RWPE1 (cell line): ENCODE measurements at regions not wholly inside any gene's neighbourhood (a gene's known extent, or its start where the extent isn't known, plus 50 kb on each side); places are given as distances from the start of the nearest gene placed in this dataset.

ENCODE experiments used
- CTCF ChIA-PET: fragments of 350-600 bp; sonication (Branson Sonifier 250); formaldehyde crosslinking; extraction: SDS; loops from one replicate; lab custom pipeline; 2021; lab: Yijun Ruan, JAX
- POLR2A ChIA-PET: fragments of 400-600 bp; formaldehyde crosslinking; extraction: SDS; loops from one replicate; lab custom pipeline; 2020; ENCODE audit warnings: antibody characterized with exemption; ENCODE audit not compliant: low non-redundant PET; lab: Yijun Ruan, JAX
- DNase-seq: peaks from one replicate; pipeline ENCODE4 v3.0.0; 2012; ENCODE audit warnings: low spot score
- H3K27ac ChIP-seq: fragments of 450-650 bp; 2 replicates; pipeline ENCODE4 v1.5.1; 2017
- CTCF ChIP-seq: fragments of 450-650 bp; conservative IDR thresholded peaks from 2 replicates; pipeline ENCODE4 v1.5.1; 2017; ENCODE audit warnings: low read depth, mild to moderate bottlenecking

GRCh38 chr4:54567327-54567726 lies 90.4 kb upstream of the KIT start:
- TF ChIP-seq CTCF, result no peak
- ChIA-PET POLR2A (no interaction called here), CTCF (no interaction called here)
- no peak for DNase-seq
- no peak overlapping the region for H3K27ac ChIP-seq

- no peak for TF ChIP-seq CTCF
- DNase-seq, result peak; percentile 65
- ChIA-PET CTCF (no interaction called here), POLR2A (no interaction called here)
- peak overlapping the region; percentile 76 for H3K27ac ChIP-seq
Measured at GRCh38 chr4:54568184-54568583, 89.6 kb upstream of the KIT start.

GRCh38 chr4:54570822-54571221 lies 86.9 kb upstream of the KIT start:
- DNase-seq, result no peak
- no peak overlapping the region for H3K27ac ChIP-seq
- ChIA-PET POLR2A (no interaction called here), CTCF (no interaction called here)
- TF ChIP-seq CTCF, result no peak

GRCh38 chr4:54571293-54572151 lies 86.2 kb upstream of the KIT start:
- no peak for TF ChIP-seq CTCF
- no peak overlapping the region for H3K27ac ChIP-seq
- ChIA-PET POLR2A (no interaction called here), CTCF (no interaction called here)
- no peak for DNase-seq

GRCh38 chr4:54572152-54572542 lies 85.6 kb upstream of the KIT start:
- TF ChIP-seq CTCF, result no peak
- no peak overlapping the region for H3K27ac ChIP-seq
- POLR2A ChIA-PET, result no interaction called here
- DNase-seq, result no peak
- CTCF ChIA-PET, result no interaction called here

- no peak overlapping the region for H3K27ac ChIP-seq
- TF ChIP-seq CTCF, result no peak
- CTCF ChIA-PET, result no interaction called here
- POLR2A ChIA-PET, result no interaction called here
- no peak for DNase-seq
Measured at GRCh38 chr4:54574500-54574899, 83.3 kb upstream of the KIT start.
